ENCODE measurements at regions not wholly inside any gene's neighbourhood (a gene's known extent, or its start where the extent isn't known, plus 50 kb on each side); places are given as distances from the start of the nearest gene placed in this dataset.
"Not testable (repeated sequence)": the region's sequence is repeated elsewhere in the genome, so short reads cannot be mapped to it uniquely, and the experiment has no call there.

GRCh38 chr2:118372886-118373830 lies 284.9 kb downstream of the INSIG2 start (continued):
- TF ChIP-seq FOXP4 (CRISPR knock-in tag; IDR thresholded peaks at IDR 0.05) (no peak), ZNF232 (CRISPR knock-in tag; IDR thresholded peaks at IDR 0.05) (no peak)

- ATAC-seq: peak; percentile 94
- ChIA-PET CTCF (interaction anchor here (0.6 to 2.4 kb wide), 9 partner anchors 16 to 493 kb away, joined by 3 to 10 read pairs (median 3); no protein-coding TSS in a partner anchor), POLR2A (no interaction called here)
- TF ChIP-seq AR (CRISPR knock-in tag; IDR thresholded peaks at IDR 0.05) (no peak), GRHL2 (CRISPR knock-in tag; IDR thresholded peaks at IDR 0.05; ENCODE audit: insufficient replicate concordance, severe bottlenecking) (no peak), ZNF232 (CRISPR knock-in tag; IDR thresholded peaks at IDR 0.05) (no peak), IRF2 (CRISPR knock-in tag; IDR thresholded peaks at IDR 0.05; ENCODE audit: borderline replicate concordance, low read depth) (no peak), PRRX2 (CRISPR knock-in tag; IDR thresholded peaks at IDR 0.05) (no peak), ATF6 (CRISPR knock-in tag; IDR thresholded peaks at IDR 0.05) (no peak), HMGXB4 (CRISPR knock-in tag; IDR thresholded peaks at IDR 0.05) (peak; percentile 30; the same call in 1 of the 2 replicates), CTCF (IDR thresholded peaks at IDR 0.05) (peak; percentile 59), JUN (CRISPR knock-in tag; IDR thresholded peaks at IDR 0.05) (no peak)
- peak; percentile 70 for DNase-seq (ENCODE audit: low spot score)
- Mint-ChIP-seq H3K4me1 (peaks cover 50% of the 10 kb centered on the region), H3K27me3 (ENCODE audit: low read depth) (no peaks in the 10 kb centered on the region), H3K9me3 (no peaks in the 10 kb centered on the region), H3K4me3 (no peak overlapping the region), H3K27ac (no peak overlapping the region), H3K36me3 (no peaks in the 10 kb centered on the region)
Observed at GRCh38 chr2:118371515-118371914, 283.2 kb downstream of the INSIG2 start.

- not testable (repeated sequence) for DNase-seq (ENCODE audit: low spot score)
- CTCF ChIA-PET: interaction anchor here (0.6 to 1.2 kb wide), 4 partner anchors 146 to 323 kb away, joined by 3 to 7 read pairs (median 4); no protein-coding TSS in a partner anchor
- peak overlapping the region; percentile 60; the same call in 1 of the 2 replicates for H3K27ac Mint-ChIP-seq
Observed at GRCh38 chr2:118369521-118369920, 281.2 kb downstream of the INSIG2 start.

More at GRCh38 chr2:118369521-118369920, 281.2 kb downstream of the INSIG2 start:
- ATAC-seq; POLR2A ChIA-PET; H3K9me3 Mint-ChIP-seq; H3K4me3 Mint-ChIP-seq; H3K36me3 Mint-ChIP-seq; H3K27me3 Mint-ChIP-seq (ENCODE audit: low read depth): not testable (repeated sequence)
- H3K4me1 Mint-ChIP-seq: peaks cover 40% of the 10 kb centered on the region

Data from WTC11 (cell line).